Activated CD4-positive, alpha-beta memory T cell treated with anti-CD3 and anti-CD28 coated beads for 36 hours (primary cell): ENCODE measurements at regions not wholly inside any gene's neighbourhood (a gene's known extent, or its start where the extent isn't known, plus 50 kb on each side); places are given as distances from the start of the nearest gene placed in this dataset.

ENCODE experiments used
- CTCF ChIA-PET: fragments of 350-600 bp; sonication (Branson Sonifier 250); formaldehyde crosslinking; loops from one replicate; lab custom pipeline; 2021; ENCODE audit warnings: antibody characterized with exemption, inconsistent platforms; lab: Charles Lee
- POLR2A ChIA-PET: fragments of 350-600 bp; sonication (Branson Sonifier 250); formaldehyde crosslinking; loops from one replicate; lab custom pipeline; 2021; ENCODE audit warnings: antibody characterized with exemption; lab: Charles Lee
- DNase-seq: peaks from one replicate; pipeline ENCODE4 v3.0.0-alpha.2; 2020
- H3K27ac Mint-ChIP-seq: one replicate; pipeline ENCODE4 v1.8.0; 2021; ENCODE audit warnings: mixed read lengths
- H3K27me3 Mint-ChIP-seq: one replicate; pipeline ENCODE4 v1.8.0; 2021; ENCODE audit warnings: mixed read lengths
- H3K36me3 Mint-ChIP-seq: one replicate; pipeline ENCODE4 v1.8.0; 2021; ENCODE audit warnings: mixed read lengths
- H3K4me1 Mint-ChIP-seq: one replicate; pipeline ENCODE4 v1.8.0; 2021; ENCODE audit warnings: low read depth, mixed read lengths
- H3K4me3 Mint-ChIP-seq: one replicate; pipeline ENCODE4 v1.8.0; 2021; ENCODE audit warnings: mild to moderate bottlenecking, mixed read lengths
- H3K9me3 Mint-ChIP-seq: one replicate; pipeline ENCODE4 v1.8.0; 2021; ENCODE audit warnings: mixed read lengths
- intact Hi-C: fragments of 100-400 bp; cut with micrococcal nuclease; formaldehyde crosslinking; loops from one replicate; pipeline ENCODE4 v1.15.1; 2023

DNA sequence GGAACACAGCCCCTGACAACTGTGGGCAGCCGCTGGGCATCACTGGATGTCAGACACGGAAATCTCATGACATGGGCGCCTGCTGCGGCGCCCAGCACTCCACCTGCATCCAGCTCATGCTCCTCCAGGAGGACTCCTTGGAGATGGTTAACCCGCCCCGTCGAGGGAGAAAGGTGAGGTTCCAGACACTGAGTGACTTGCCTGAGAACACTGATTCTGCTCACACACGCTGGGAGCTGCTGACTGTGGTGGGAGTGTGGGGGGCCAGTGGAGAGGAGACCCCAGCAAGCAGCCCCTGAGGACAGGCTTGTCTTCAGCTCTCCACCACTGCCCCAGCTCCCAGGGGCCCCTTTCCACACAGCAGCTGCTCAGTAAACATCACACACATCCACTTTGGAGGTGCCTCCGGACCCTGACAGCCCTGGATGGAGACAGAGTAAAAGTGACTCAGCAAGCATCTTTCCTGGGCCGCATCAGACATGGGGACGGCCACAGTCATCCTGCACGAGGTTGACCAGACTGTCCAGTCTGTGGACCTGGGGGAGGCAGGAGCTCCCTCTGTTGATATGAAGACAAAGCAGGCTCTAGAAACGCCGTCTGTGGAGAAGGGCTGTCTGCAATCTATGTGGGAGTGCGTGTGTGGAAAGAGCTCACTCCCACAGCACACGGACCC, 283.7 kb upstream of the IRX4 start:
- no peak for DNase-seq
- Mint-ChIP-seq H3K4me3 (no peak overlapping the region), H3K9me3 (no peaks in the 10 kb centered on the region), H3K4me1 (no peaks in the 10 kb centered on the region), H3K36me3 (no peaks in the 10 kb centered on the region), H3K27ac (no peak overlapping the region), H3K27me3 (peaks cover 11% of the 10 kb centered on the region)
- ChIA-PET CTCF (interaction anchor here (0.6 kb wide), 1 partner anchor 15 kb away, joined by 3 read pairs; no protein-coding TSS in a partner anchor), POLR2A (no interaction called here)
- intact Hi-C loops: no loop called here

GRCh38 chr5:2165615-2166305, 283.0 kb upstream of the IRX4 start:
- no peaks in the 10 kb centered on the region for H3K4me1 Mint-ChIP-seq
- no peak for DNase-seq
- H3K36me3 Mint-ChIP-seq: no peaks in the 10 kb centered on the region
- intact Hi-C loops: no loop called here
- no peak overlapping the region for H3K27ac Mint-ChIP-seq
- no peaks in the 10 kb centered on the region for H3K9me3 Mint-ChIP-seq
- H3K4me3 Mint-ChIP-seq: no peak overlapping the region
- ChIA-PET POLR2A (no interaction called here), CTCF (no interaction called here)
- peaks cover 11% of the 10 kb centered on the region for H3K27me3 Mint-ChIP-seq

- no peak overlapping the region for H3K4me3 Mint-ChIP-seq
- no peaks in the 10 kb centered on the region for H3K4me1 Mint-ChIP-seq
- no peaks in the 10 kb centered on the region for H3K9me3 Mint-ChIP-seq
- no peak overlapping the region for H3K27ac Mint-ChIP-seq
- H3K27me3 Mint-ChIP-seq: peaks cover 11% of the 10 kb centered on the region
- POLR2A ChIA-PET: no interaction called here
- no peak for DNase-seq
- CTCF ChIA-PET: no interaction called here
- intact Hi-C loops: no loop called here
- H3K36me3 Mint-ChIP-seq: no peaks in the 10 kb centered on the region
Observed at GRCh38 chr5:2165203-2165602, 282.5 kb upstream of the IRX4 start.

DNA sequence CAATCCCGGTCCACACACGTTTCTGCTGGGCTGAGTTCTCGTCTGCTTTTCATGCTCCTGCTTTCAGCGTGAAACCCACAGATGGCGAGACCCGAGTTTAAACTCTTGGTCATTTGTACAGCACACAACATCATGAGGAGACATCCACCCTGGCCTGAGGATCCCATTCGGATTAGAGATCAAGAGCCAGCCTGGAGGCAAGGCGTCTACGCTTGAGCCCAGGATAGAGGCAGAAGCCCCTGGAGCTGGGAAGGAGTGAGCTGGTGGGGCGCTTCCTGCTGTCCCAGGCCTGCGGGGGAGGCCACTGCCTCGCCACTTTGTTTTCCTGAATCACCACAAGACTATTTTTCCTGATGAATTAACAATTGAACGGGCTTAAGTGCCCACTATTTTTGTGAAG, 281.9 kb upstream of the IRX4 start:
- no peaks in the 10 kb centered on the region for H3K4me1 Mint-ChIP-seq
- H3K9me3 Mint-ChIP-seq: no peaks in the 10 kb centered on the region
- H3K27ac Mint-ChIP-seq: no peak overlapping the region
- H3K27me3 Mint-ChIP-seq: peaks cover 11% of the 10 kb centered on the region
- no peaks in the 10 kb centered on the region for H3K36me3 Mint-ChIP-seq
- ChIA-PET CTCF (no interaction called here), POLR2A (no interaction called here)
- H3K4me3 Mint-ChIP-seq: no peak overlapping the region
- DNase-seq: no peak
- intact Hi-C loops: no loop called here

GRCh38 chr5:2163940-2164490, 281.3 kb upstream of the IRX4 start:
- Mint-ChIP-seq H3K4me3 (no peak overlapping the region), H3K27me3 (peaks cover 11% of the 10 kb centered on the region), H3K9me3 (no peaks in the 10 kb centered on the region), H3K36me3 (no peaks in the 10 kb centered on the region), H3K27ac (no peak overlapping the region), H3K4me1 (no peaks in the 10 kb centered on the region)
- DNase-seq: no peak
- ChIA-PET POLR2A (no interaction called here), CTCF (no interaction called here)
- intact Hi-C loops: no loop called here

DNA sequence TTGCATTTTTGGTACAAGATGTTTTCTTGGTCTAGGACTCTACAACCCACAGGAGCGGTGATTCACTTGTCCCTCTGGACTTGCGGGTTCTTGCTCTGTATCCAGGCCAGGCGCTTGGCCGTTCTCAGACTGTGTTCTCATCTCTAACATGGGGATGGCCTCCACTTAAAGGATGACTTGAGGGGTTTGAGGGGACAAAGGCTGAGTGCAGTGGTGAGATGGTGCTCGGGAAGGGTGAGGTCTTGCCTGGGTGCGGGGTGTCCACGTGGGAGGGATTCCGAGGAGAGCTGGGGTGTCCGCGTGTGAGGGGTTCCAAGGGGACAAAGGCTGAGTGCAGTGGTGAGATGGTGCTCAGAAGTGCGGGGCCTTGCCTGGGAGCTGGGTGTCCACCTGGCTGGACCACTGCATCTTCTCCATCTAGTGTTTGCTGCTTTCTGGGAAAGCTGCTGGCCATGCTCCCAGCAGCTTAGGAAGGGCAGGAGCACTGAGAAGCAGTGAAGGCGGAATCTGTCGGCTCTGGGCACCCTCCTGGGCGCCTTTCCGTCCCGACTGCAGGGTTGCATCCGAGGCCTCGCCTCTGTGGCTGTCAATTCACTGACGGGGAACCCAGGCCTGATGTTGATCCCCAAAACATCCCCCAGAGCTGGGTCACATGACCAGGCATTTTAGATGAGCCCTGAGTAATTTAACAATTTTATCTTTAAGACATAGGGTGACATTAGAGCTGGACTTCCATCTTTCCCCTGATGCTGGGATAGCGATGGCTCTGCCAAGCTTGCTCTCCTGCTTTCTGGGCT, 280.5 kb upstream of the IRX4 start:
- Mint-ChIP-seq H3K27me3 (peaks cover 8% of the 10 kb centered on the region), H3K4me1 (no peaks in the 10 kb centered on the region), H3K9me3 (no peaks in the 10 kb centered on the region), H3K27ac (no peak overlapping the region), H3K36me3 (no peaks in the 10 kb centered on the region), H3K4me3 (no peak overlapping the region)
- intact Hi-C loops: no loop called here
- ChIA-PET CTCF (no interaction called here), POLR2A (no interaction called here)
- DNase-seq: no peak

GRCh38 chr5:2160811-2161210, 278.1 kb upstream of the IRX4 start:
- DNase-seq: no peak
- Mint-ChIP-seq H3K4me1 (no peaks in the 10 kb centered on the region), H3K36me3 (no peaks in the 10 kb centered on the region), H3K27me3 (peaks cover 8% of the 10 kb centered on the region), H3K4me3 (no peak overlapping the region), H3K9me3 (no peaks in the 10 kb centered on the region), H3K27ac (no peak overlapping the region)
- ChIA-PET POLR2A (no interaction called here), CTCF (no interaction called here)
- intact Hi-C loops: no loop called here

DNA sequence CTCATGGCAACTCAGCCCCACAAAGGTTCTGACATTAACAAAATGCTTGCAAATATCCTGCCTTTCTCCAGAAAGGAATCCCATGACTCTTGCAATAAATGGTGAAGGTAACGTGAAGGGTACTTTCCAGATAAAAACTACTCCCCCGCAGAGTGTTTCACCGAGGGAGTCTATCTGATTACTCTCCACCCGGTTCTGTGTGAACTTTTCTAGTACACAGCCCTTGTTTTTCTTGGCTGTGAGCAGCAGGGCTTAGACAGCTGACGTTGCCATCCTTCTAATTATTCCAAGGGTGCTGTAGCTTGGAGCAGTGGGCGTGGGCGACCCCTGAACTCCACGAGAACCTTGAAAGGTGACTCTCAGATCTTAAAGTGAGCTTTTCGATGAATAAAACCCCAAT, 276.0 kb upstream of the IRX4 start:
- Mint-ChIP-seq H3K9me3 (no peaks in the 10 kb centered on the region), H3K4me3 (no peak overlapping the region), H3K27me3 (no peaks in the 10 kb centered on the region), H3K27ac (no peak overlapping the region), H3K36me3 (no peaks in the 10 kb centered on the region), H3K4me1 (no peaks in the 10 kb centered on the region)
- no peak for DNase-seq
- CTCF ChIA-PET: no interaction called here
- intact Hi-C loops: no loop called here
- POLR2A ChIA-PET: no interaction called here

DNA sequence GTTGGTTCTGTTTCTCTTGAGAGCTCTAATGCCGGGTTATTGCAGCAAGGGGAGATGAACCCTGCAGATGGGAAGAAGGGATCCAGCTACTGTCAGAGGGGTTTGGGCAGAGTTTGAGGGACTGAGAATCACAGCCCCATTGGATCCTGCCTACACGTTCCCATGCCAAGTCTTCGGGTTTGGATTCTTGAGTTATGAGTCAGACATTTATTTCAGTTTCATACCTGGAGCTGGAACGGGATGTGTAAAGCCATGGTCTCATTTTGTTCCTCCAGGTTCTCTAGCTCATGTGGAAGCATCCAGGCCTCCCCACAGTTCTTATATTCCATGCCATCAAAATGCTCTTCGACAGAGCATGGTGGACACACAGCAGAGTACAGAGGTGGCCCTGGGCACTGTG, 275.4 kb upstream of the IRX4 start:
- H3K4me1 Mint-ChIP-seq: no peaks in the 10 kb centered on the region
- no peaks in the 10 kb centered on the region for H3K9me3 Mint-ChIP-seq
- ChIA-PET CTCF (no interaction called here), POLR2A (no interaction called here)
- no peaks in the 10 kb centered on the region for H3K36me3 Mint-ChIP-seq
- no peak for DNase-seq
- intact Hi-C loops: no loop called here
- H3K4me3 Mint-ChIP-seq: no peak overlapping the region
- no peak overlapping the region for H3K27ac Mint-ChIP-seq
- H3K27me3 Mint-ChIP-seq: no peaks in the 10 kb centered on the region

DNA sequence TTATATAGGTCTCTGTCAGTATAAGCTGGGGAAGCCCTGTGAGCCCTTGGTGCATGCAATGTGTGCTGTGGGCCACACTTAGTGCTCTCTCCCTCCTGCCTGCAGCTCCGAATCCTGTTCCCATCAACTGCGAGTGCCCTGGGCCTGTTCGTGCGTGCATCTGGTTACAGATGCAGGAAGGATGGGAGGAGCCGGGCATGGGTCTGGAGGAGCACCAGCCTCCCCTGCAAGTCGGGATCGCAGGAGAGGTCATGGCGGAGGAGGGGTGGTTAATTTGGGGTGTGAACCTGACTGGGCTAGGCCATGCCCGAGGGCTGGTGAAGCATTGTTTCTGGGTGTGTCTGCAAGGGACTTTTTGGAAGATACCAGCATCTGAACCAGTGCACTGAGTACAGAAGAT, 274.6 kb upstream of the IRX4 start:
- no peaks in the 10 kb centered on the region for H3K4me1 Mint-ChIP-seq
- DNase-seq: no peak
- no peaks in the 10 kb centered on the region for H3K27me3 Mint-ChIP-seq
- POLR2A ChIA-PET: no interaction called here
- no peak overlapping the region for H3K27ac Mint-ChIP-seq
- CTCF ChIA-PET: no interaction called here
- H3K36me3 Mint-ChIP-seq: no peaks in the 10 kb centered on the region
- H3K9me3 Mint-ChIP-seq: no peaks in the 10 kb centered on the region
- intact Hi-C loops: no loop called here
- H3K4me3 Mint-ChIP-seq: no peak overlapping the region

DNA sequence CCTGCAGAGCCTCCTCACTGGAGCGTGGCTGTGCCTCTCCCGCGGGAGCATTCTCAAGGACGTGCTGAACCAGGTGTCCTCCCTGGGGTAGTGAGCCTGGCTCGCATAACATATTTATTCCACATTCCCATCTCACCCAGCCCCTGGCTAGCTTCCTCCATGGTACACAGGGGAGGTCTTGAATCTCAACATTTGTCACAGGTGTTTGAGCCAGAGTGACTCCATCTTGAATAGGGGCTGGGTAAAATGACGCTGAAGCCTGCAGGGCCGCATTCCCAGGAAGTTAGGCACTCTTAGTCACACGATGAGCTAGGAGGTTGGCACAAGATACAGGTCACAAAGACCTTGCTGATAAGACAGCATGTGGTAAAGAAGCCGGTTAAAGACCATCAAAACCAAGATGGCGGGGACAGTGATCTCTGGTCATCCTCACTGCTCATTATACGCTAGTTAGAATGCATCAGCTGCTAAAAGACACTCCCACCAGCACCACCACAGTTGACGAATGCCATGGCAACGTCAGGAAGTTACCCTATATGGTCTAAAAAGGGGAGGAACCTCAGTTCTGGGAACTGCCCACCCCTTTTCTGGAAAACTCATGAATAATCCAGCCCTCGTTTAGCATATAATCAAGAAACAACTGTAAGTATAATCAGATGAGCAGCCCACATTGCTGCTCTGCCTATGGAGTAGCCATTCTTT, 273.8 kb upstream of the IRX4 start:
- Mint-ChIP-seq H3K36me3 (no peaks in the 10 kb centered on the region), H3K27me3 (no peaks in the 10 kb centered on the region), H3K4me3 (no peak overlapping the region), H3K9me3 (no peaks in the 10 kb centered on the region), H3K4me1 (no peaks in the 10 kb centered on the region), H3K27ac (no peak overlapping the region)
- no peak for DNase-seq
- intact Hi-C loops: no loop called here
- ChIA-PET POLR2A (no interaction called here), CTCF (no interaction called here)

DNA sequence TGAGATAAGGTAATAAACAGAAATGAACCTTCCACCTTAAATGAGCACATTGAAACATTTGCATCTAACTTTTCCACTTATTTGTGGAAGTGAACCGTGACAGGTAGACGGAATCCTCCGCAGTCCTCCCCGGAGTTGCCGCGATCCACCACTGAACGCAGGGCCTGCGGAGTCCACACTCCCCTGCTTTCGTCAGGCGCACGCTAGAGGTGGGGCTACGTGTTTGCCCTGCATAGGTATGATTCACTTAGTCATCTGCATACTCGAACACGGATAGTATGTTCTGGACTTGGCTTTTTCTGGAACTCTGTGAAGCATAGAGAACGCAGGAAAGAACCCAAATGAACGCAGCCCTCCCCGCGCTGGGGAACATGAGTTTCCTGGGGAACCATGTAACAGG, 272.8 kb upstream of the IRX4 start:
- peaks cover 3% of the 10 kb centered on the region for H3K27me3 Mint-ChIP-seq
- H3K9me3 Mint-ChIP-seq: no peaks in the 10 kb centered on the region
- intact Hi-C loops: no loop called here
- ChIA-PET CTCF (no interaction called here), POLR2A (no interaction called here)
- H3K36me3 Mint-ChIP-seq: no peaks in the 10 kb centered on the region
- no peak for DNase-seq
- H3K27ac Mint-ChIP-seq: no peak overlapping the region
- H3K4me3 Mint-ChIP-seq: no peak overlapping the region
- H3K4me1 Mint-ChIP-seq: no peaks in the 10 kb centered on the region
